Left ventricle myocardium inferior (tissue), 1 donor: ENCODE measurements at regions not wholly inside any gene's neighbourhood (a gene's known extent, or its start where the extent isn't known, plus 50 kb on each side); places are given as distances from the start of the nearest gene placed in this dataset.
"Not testable (repeated sequence)": the region's sequence is repeated elsewhere in the genome, so short reads cannot be mapped to it uniquely, and the experiment has no call there.

ENCODE experiments used
- DNase-seq: peaks from one replicate; pipeline ENCODE4 v3.0.0-alpha.2; 2020
- H3K27ac ChIP-seq: fragments of 200-600 bp; replicated peaks from 2 replicates; pipeline ENCODE4 v1.8.0; 2021
- H3K27me3 ChIP-seq: fragments of 200-600 bp; 2 replicates; pipeline ENCODE4 v1.8.0; 2021; ENCODE audit warnings: low read depth
- H3K36me3 ChIP-seq: fragments of 200-600 bp; 2 replicates; pipeline ENCODE4 v1.8.0; 2021
- H3K4me1 ChIP-seq: fragments of 200-600 bp; 2 replicates; pipeline ENCODE4 v1.8.0; 2021
- H3K4me3 ChIP-seq: fragments of 200-600 bp; 2 replicates; pipeline ENCODE4 v1.8.0; 2021; ENCODE audit warnings: mild to moderate bottlenecking, moderate library complexity
- H3K9me3 ChIP-seq: fragments of 200-600 bp; replicated peaks from 2 replicates; pipeline ENCODE4 v1.8.0; 2021
- intact Hi-C: fragments of 100-400 bp; cut with micrococcal nuclease; formaldehyde crosslinking; loops from one replicate; pipeline ENCODE4 v1.11.0; 2022
- TF ChIP-seq, protein P1 (sequence below): fragments of 200-600 bp; IDR thresholded peaks from 2 replicates; pipeline ENCODE4 v1.8.0; 2021; ENCODE audit warnings: antibody characterized with exemption, mild to moderate bottlenecking, borderline replicate concordance
- donor health status: DM: no; HTN: yes; CAD: no; lungs with severe emphysema.

DNA sequence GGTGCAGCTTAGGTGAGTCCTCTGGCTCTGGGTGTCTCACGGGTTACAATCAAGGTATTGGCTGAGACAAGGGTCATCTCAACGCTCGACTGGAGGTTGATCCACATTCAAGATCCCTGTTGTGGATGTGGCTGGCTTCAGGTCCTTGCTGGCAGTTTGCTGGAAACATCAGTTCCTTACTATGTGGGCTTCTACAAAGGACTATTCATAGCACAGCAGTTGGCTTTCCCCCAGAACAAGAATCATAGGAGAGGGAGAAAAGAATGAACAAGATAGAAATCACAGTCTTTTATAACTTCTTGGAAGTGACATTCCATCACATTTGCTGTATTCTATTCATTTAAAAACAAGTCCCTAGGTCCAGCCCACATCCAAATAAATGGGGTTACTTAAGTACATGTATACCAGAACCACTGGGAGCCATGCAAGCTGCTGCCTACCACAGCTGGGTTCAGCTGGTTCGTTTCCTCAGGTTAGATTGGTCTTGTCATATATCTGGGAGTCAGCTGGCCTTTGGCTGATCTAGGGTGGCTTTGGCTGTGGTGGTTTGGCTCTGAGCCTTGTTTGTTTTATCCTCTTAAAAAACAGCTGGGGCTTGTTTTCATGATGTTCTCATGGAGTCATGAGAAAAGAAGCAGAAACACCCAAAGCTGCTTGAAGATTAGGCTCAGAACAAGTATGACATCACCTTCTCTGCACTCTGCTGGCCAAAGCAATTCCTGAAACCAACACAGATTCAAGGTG lies 433.2 kb upstream of the SPTLC3 start:
- Histone ChIP-seq H3K36me3 (no peaks in the 10 kb centered on the region), H3K9me3 (no peaks in the 10 kb centered on the region), H3K4me3 (no peak overlapping the region), H3K27me3 (no peaks in the 10 kb centered on the region), H3K4me1 (no peaks in the 10 kb centered on the region), H3K27ac (peak overlapping the region; percentile 74)
- DNase-seq: peak; percentile 79
- TF ChIP-seq, protein P1, sequence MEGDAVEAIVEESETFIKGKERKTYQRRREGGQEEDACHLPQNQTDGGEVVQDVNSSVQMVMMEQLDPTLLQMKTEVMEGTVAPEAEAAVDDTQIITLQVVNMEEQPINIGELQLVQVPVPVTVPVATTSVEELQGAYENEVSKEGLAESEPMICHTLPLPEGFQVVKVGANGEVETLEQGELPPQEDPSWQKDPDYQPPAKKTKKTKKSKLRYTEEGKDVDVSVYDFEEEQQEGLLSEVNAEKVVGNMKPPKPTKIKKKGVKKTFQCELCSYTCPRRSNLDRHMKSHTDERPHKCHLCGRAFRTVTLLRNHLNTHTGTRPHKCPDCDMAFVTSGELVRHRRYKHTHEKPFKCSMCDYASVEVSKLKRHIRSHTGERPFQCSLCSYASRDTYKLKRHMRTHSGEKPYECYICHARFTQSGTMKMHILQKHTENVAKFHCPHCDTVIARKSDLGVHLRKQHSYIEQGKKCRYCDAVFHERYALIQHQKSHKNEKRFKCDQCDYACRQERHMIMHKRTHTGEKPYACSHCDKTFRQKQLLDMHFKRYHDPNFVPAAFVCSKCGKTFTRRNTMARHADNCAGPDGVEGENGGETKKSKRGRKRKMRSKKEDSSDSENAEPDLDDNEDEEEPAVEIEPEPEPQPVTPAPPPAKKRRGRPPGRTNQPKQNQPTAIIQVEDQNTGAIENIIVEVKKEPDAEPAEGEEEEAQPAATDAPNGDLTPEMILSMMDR: no peak
- intact Hi-C loops: no loop called here

DNA sequence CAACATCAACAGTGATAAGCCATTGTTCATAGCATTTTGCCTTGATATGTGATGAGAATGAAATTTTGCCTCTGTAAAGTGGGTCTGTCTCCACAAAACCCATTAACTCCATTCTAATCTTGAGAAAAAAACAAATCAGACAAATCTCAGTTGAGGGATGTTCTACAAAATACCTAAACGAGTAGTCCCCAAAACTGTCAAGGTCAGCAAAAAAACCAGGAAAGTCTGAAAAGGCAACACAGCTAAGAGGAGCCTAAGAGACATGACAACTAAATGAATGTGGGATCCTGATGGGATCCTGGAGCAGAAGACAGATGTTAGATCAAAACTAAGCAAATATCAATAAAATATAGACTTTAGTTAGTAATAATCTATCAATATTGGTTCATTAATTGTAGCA lies 431.6 kb upstream of the SPTLC3 start:
- DNase-seq: no peak
- intact Hi-C loops: no loop called here
- TF ChIP-seq, protein P1: no peak
- Histone ChIP-seq H3K36me3 (no peaks in the 10 kb centered on the region), H3K9me3 (no peaks in the 10 kb centered on the region), H3K27me3 (no peaks in the 10 kb centered on the region), H3K4me3 (no peak overlapping the region), H3K4me1 (no peaks in the 10 kb centered on the region), H3K27ac (peak overlapping the region; percentile 5)

DNA sequence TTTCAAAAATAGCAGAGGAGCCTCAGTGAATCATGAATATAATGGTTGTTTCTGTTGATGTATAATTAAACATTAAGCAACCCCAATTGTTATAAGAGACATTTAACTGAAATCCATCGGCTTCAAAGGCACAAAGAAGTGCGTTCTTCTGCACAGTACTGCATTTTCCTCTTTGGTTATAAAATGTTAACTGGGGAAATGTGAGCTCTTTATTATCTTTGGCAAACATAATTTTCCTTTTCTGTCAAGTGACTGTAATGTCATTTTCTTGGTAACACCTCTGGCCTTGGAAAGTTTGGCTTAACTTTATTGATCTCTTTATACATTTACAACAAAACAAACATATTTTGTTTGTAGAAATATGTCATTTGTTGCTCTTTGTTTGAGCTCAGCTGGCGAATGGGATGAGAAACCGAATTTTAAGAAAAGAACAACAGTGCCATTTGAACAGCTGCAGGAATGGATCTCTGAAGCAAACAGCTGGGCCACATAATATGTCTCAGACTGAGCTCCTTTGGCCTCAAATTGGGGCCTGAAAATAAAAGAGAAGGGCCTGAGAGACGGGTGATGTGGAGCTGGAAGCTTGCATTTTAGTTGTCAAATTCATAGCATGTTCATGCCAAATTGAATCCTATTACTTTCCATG lies 427.0 kb upstream of the SPTLC3 start:
- intact Hi-C loops: no loop called here
- Histone ChIP-seq H3K36me3 (no peaks in the 10 kb centered on the region), H3K4me1 (no peaks in the 10 kb centered on the region), H3K27ac (peak overlapping the region; percentile 71), H3K9me3 (no peaks in the 10 kb centered on the region), H3K27me3 (no peaks in the 10 kb centered on the region), H3K4me3 (no peak overlapping the region)
- TF ChIP-seq, protein P1: no peak
- DNase-seq: no peak

DNA sequence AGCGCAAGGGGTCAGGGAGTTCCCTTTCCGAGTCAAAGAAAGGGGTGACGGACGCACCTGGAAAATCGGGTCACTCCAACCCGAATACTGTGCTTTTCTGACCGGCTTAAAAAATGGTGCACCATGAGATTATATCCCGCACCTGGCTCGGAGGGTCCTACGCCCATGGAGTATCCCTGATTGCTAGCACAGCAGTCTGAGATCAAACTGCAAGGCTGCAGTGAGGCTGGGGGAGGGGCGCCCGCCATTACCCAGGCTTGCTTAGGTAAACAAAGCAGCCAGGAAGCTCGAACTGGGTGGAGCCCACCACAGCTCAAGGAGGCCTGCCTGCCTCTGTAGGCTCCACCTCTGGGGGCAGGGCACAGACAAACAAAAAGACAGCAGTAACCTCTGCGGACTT lies 426.1 kb upstream of the SPTLC3 start:
- H3K27me3 ChIP-seq, DNase-seq, intact Hi-C loops, H3K9me3 ChIP-seq, H3K4me3 ChIP-seq, H3K36me3 ChIP-seq, H3K4me1 ChIP-seq: not testable (repeated sequence)
- H3K27ac ChIP-seq: peak overlapping the region; percentile 71

DNA sequence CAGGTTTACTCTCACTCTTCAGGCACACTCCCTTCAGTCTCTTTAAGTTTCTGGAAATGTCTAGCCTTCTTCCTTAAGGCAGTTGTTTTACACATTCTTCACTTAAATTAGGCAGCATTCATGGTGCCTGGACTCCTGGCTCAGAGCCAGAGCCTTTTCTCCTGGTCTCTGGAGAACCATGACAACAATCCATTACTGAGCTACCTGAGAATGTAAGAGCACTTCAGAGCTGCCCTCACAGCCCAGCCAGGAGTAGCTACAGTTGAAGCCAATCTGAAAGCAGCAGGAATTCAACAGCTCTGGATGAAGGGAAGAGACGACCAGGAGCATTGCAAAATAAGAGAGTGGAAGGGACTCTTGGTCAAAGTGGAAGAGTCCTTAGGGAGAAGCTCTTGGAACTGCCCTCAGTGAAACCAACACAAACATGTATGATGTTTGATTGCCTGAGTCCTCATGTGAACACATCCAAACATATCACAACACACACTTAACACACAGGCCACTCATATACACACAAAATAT lies 416.8 kb upstream of the SPTLC3 start:
- Histone ChIP-seq H3K4me3 (no peak overlapping the region), H3K27me3 (no peaks in the 10 kb centered on the region), H3K9me3 (peaks cover 11% of the 10 kb centered on the region), H3K4me1 (no peaks in the 10 kb centered on the region), H3K36me3 (no peaks in the 10 kb centered on the region), H3K27ac (no peak overlapping the region)
- DNase-seq: no peak
- intact Hi-C loops: no loop called here
- TF ChIP-seq, protein P1: no peak

DNA sequence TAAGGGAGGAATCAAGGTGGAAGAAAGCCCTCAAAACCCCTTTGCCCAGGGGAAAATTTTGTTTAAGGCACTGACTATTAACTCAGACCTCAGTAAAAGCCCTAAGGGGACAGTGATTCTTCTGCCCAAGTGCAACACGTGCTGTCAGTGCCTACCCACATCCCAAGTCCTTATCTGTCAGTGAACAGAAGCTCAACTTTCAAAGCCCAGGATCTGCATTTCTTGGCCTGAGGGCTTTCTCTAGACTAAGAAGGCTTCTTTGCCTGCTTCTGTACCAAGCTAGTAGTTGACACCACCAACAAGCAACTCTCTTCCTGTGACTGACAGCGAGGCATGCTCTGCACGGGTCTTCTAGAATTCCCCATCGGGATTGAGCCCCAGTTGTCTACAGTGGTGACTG lies 416.0 kb upstream of the SPTLC3 start:
- Histone ChIP-seq H3K27ac (no peak overlapping the region), H3K36me3 (no peaks in the 10 kb centered on the region), H3K4me3 (no peak overlapping the region), H3K4me1 (no peaks in the 10 kb centered on the region), H3K27me3 (no peaks in the 10 kb centered on the region), H3K9me3 (peaks cover 11% of the 10 kb centered on the region)
- intact Hi-C loops: no loop called here
- no peak for DNase-seq
- TF ChIP-seq, protein P1: no peak
